Liver (tissue), 2 donors: ENCODE measurements at regions not wholly inside any gene's neighbourhood (a gene's known extent, or its start where the extent isn't known, plus 50 kb on each side); places are given as distances from the start of the nearest gene placed in this dataset.
"Not testable (repeated sequence)": the region's sequence is repeated elsewhere in the genome, so short reads cannot be mapped to it uniquely, and the experiment has no call there.

Experiments
- JUND ChIP-seq, 2 donors: IDR thresholded peaks; 2 replicates each; pipeline ENCODE4 v1.6.1; 2016; ENCODE audit warnings: antibody characterized with exemption in 2 of 2
- REST ChIP-seq: IDR thresholded peaks from 2 replicates; pipeline ENCODE4 v1.6.1; 2016; ENCODE audit warnings: antibody characterized with exemption, mild to moderate bottlenecking
- donor health status: healthy.

- TF ChIP-seq JUND (IDR thresholded peaks at IDR 0.05); REST: not testable (repeated sequence)
Observed at GRCh38 chr6:58028188-58028587, 710.8 kb downstream of the PRIM2 start.
